Panc1 (cell line): ENCODE measurements at regions not wholly inside any gene's neighbourhood (a gene's known extent, or its start where the extent isn't known, plus 50 kb on each side); places are given as distances from the start of the nearest gene placed in this dataset.

Experiments used
- ATAC-seq: fragments of 200-7000 bp; cut with Tn5 transposase; 2 replicates; pipeline ENCODE4 v1.9.1; 2020; ENCODE audit warnings: mild to moderate bottlenecking, moderate library complexity
- BruUV-seq: library from RNA; stranded (reverse); fragments of 400-500 nt; replicated peaks from 2 replicates; lab custom pipeline; 2021; lab: Mats Ljungman, UMichigan
- CTCF ChIA-PET: fragments of 300-600 bp; sonication (Branson Sonifier 250); formaldehyde crosslinking; loops from one replicate; lab custom pipeline; 2022; ENCODE audit warnings: antibody characterized with exemption; lab: Charles Lee
- POLR2A ChIA-PET: fragments of 300-600 bp; sonication (Branson Sonifier 250); formaldehyde crosslinking; loops from one replicate; lab custom pipeline; 2022; ENCODE audit warnings: antibody characterized with exemption; lab: Charles Lee
- DNase-seq: peaks from one replicate; pipeline ENCODE4 v3.0.0-alpha.2; 2010; ENCODE audit warnings: low read depth, low spot score
- H3K27ac ChIP-seq: 2 replicates; pipeline ENCODE4 v1.5.1; 2011; ENCODE audit warnings: mild to moderate bottlenecking, low read length, inconsistent platforms
- H3K27me3 ChIP-seq: fragments of 200-500 bp; sonication (Bioruptor generic); 2 replicates; pipeline ENCODE4 v1.6.0; 2014; ENCODE audit warnings: low read length, inconsistent platforms; ENCODE audit not compliant: control insufficient read depth, insufficient read depth
- H3K36me3 ChIP-seq: fragments of 200-500 bp; sonication (Bioruptor generic); 2 replicates; pipeline ENCODE4 v1.5.1; 2014; ENCODE audit warnings: inconsistent platforms, mild to moderate bottlenecking, low read length, moderate library complexity; ENCODE audit not compliant: control insufficient read depth, insufficient read depth
- H3K4me1 ChIP-seq: 2 replicates; pipeline ENCODE4 v1.5.1; 2011; ENCODE audit warnings: inconsistent platforms, mild to moderate bottlenecking, low read length, moderate library complexity; ENCODE audit not compliant: control insufficient read depth, insufficient read depth
- H3K4me3 ChIP-seq, 2 experiments: 2 replicates each; pipeline ENCODE4 v1.5.1; 2011 to 2012; ENCODE audit warnings: low read depth in 2 of 2, low read length in 2 of 2, mild to moderate bottlenecking in 2 of 2, inconsistent platforms in 1 of 2, moderate library complexity in 1 of 2
- H3K9me3 ChIP-seq: fragments of 200-500 bp; sonication (Bioruptor generic); 2 replicates; pipeline ENCODE4 v1.5.1; 2014; ENCODE audit warnings: low read depth, mild to moderate bottlenecking, inconsistent platforms, low read length, moderate library complexity; ENCODE audit not compliant: control insufficient read depth, insufficient read depth
- POLR2AphosphoS5 ChIP-seq: IDR thresholded peaks from 2 replicates; pipeline ENCODE4 v1.6.1; 2012; ENCODE audit warnings: mild to moderate bottlenecking, low read depth, low read length, moderate library complexity
- SIN3A ChIP-seq: IDR thresholded peaks from 2 replicates; pipeline ENCODE4 v1.6.1; 2012; ENCODE audit warnings: low read depth, mild to moderate bottlenecking, low read length, moderate library complexity, borderline replicate concordance; ENCODE audit not compliant: insufficient read depth
- TCF7L2 ChIP-seq: IDR thresholded peaks from 2 replicates; pipeline ENCODE4 v1.6.1; 2011; ENCODE audit warnings: mild to moderate bottlenecking, low read depth, low read length, inconsistent platforms
- in situ Hi-C: cut with HindIII; loops from 2 replicates; pipeline ENCODE4 v1.10.0; 2016; ENCODE audit warnings: low sequenced_read_pairs, low pct_unique_long_range_greater_than_20kb
- intact Hi-C: fragments of 100-400 bp; cut with micrococcal nuclease; formaldehyde crosslinking; loops from one replicate; pipeline ENCODE4 v1.10.0; 2022; ENCODE audit not compliant: unreplicated experiment
- TF ChIP-seq, protein P1 (sequence below): fragments of 450-650 bp; IDR thresholded peaks from 2 replicates; pipeline ENCODE4 v1.5.1; 2017; ENCODE audit warnings: mild to moderate bottlenecking
- TF ChIP-seq, protein P2 (sequence below), 2 experiments: IDR thresholded peaks; 2 replicates each; pipeline ENCODE4 v1.6.1; 2011 to 2012; ENCODE audit warnings: low read depth in 2 of 2, control low read depth in 1 of 2, low read length in 1 of 2, mild to moderate bottlenecking in 1 of 2, moderate library complexity in 1 of 2; ENCODE audit not compliant: insufficient read depth in 1 of 2

DNA sequence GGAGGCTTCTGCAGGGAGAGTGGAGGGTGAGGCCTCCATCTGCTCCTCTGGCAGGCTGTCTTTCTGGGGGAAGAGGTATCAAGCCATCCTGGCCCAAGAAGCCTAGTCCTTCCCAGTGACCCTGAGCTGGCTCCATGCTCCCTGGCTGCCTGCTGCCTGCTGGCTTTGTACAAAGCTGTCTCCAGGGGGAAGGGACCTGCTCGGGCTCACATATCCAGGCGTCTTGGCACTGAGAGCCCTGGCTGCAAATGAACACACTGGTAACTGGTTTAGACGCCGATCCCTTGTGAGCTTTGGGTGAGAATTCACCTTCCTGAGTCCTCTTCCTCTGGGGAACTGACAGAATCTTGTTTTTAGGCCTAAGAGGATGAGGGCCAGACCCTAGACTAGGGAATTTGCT is 210.3 kb upstream of the ZBED5 start:
- H3K27me3 ChIP-seq = 0 out of 2 replicates have a peak, but pooled peaks cover 2% of the 10 kb centered on the region
- DNase-seq (no peak), ATAC-seq (no peak; the same call in 1 of the 2 replicates)
- no peak overlapping the region for H3K4me3 ChIP-seq
- no peak for TF ChIP-seq POLR2AphosphoS5
- no peak for TF ChIP-seq SIN3A
- TF ChIP-seq, protein P1, sequence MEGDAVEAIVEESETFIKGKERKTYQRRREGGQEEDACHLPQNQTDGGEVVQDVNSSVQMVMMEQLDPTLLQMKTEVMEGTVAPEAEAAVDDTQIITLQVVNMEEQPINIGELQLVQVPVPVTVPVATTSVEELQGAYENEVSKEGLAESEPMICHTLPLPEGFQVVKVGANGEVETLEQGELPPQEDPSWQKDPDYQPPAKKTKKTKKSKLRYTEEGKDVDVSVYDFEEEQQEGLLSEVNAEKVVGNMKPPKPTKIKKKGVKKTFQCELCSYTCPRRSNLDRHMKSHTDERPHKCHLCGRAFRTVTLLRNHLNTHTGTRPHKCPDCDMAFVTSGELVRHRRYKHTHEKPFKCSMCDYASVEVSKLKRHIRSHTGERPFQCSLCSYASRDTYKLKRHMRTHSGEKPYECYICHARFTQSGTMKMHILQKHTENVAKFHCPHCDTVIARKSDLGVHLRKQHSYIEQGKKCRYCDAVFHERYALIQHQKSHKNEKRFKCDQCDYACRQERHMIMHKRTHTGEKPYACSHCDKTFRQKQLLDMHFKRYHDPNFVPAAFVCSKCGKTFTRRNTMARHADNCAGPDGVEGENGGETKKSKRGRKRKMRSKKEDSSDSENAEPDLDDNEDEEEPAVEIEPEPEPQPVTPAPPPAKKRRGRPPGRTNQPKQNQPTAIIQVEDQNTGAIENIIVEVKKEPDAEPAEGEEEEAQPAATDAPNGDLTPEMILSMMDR = no peak
- TF ChIP-seq TCF7L2 = no peak
- TF ChIP-seq, protein P2, sequence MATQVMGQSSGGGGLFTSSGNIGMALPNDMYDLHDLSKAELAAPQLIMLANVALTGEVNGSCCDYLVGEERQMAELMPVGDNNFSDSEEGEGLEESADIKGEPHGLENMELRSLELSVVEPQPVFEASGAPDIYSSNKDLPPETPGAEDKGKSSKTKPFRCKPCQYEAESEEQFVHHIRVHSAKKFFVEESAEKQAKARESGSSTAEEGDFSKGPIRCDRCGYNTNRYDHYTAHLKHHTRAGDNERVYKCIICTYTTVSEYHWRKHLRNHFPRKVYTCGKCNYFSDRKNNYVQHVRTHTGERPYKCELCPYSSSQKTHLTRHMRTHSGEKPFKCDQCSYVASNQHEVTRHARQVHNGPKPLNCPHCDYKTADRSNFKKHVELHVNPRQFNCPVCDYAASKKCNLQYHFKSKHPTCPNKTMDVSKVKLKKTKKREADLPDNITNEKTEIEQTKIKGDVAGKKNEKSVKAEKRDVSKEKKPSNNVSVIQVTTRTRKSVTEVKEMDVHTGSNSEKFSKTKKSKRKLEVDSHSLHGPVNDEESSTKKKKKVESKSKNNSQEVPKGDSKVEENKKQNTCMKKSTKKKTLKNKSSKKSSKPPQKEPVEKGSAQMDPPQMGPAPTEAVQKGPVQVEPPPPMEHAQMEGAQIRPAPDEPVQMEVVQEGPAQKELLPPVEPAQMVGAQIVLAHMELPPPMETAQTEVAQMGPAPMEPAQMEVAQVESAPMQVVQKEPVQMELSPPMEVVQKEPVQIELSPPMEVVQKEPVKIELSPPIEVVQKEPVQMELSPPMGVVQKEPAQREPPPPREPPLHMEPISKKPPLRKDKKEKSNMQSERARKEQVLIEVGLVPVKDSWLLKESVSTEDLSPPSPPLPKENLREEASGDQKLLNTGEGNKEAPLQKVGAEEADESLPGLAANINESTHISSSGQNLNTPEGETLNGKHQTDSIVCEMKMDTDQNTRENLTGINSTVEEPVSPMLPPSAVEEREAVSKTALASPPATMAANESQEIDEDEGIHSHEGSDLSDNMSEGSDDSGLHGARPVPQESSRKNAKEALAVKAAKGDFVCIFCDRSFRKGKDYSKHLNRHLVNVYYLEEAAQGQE (IDR thresholded peaks at IDR 0.05; ENCODE audit: insufficient read depth in 1 of 2, low read depth in 2 of 2, low read length in 1 of 2) = no peak
- H3K27ac ChIP-seq = no peak overlapping the region
- no TSS peak for BruUV-seq
- CTCF ChIA-PET = no interaction called here
- no peaks in the 10 kb centered on the region for H3K9me3 ChIP-seq
- H3K36me3 ChIP-seq = no peaks in the 10 kb centered on the region
- in situ Hi-C loops (no loop called here), intact Hi-C loops (no loop called here)
- H3K4me1 ChIP-seq = no peaks in the 10 kb centered on the region
- POLR2A ChIA-PET = no interaction called here

DNA sequence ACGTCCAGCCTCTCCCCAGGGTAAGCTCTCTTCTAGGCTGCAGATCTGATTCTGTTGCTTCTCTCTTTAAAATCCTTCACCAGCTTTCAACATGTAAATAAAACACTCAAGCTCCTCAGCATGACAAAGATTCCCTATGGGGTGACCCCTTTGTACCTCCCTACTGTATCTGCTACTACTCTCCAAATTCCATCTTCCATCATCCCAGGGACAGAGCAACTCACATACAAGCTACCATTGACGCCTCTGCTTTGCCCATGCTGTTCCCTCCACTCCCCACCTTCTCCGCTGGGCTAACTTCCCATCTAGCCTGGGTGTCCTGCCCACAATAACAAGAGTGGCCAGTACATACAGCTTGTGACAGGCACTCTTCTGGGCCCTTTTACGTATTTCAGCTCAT is 207.5 kb upstream of the ZBED5 start:
- Histone ChIP-seq H3K4me3 (no peak overlapping the region), H3K27ac (no peak overlapping the region), H3K9me3 (no peaks in the 10 kb centered on the region), H3K4me1 (no peaks in the 10 kb centered on the region), H3K27me3 (no peaks in the 10 kb centered on the region), H3K36me3 (no peaks in the 10 kb centered on the region)
- CTCF ChIA-PET = no interaction called here
- intact Hi-C loops (no loop called here), in situ Hi-C loops (no loop called here)
- BruUV-seq = no TSS peak
- ATAC-seq (no peak), DNase-seq (no peak)
- POLR2A ChIA-PET = no interaction called here
- no peak for TF ChIP-seq TCF7L2
- TF ChIP-seq POLR2AphosphoS5 = no peak
- TF ChIP-seq, protein P1 = no peak
- TF ChIP-seq SIN3A = no peak
- TF ChIP-seq, protein P2 (IDR thresholded peaks at IDR 0.05; ENCODE audit: insufficient read depth in 1 of 2, low read depth in 2 of 2, low read length in 1 of 2) = no peak
